ENCODE measurements at regions not wholly inside any gene's neighbourhood (a gene's known extent, or its start where the extent isn't known, plus 50 kb on each side); places are given as distances from the start of the nearest gene placed in this dataset.

DNA sequence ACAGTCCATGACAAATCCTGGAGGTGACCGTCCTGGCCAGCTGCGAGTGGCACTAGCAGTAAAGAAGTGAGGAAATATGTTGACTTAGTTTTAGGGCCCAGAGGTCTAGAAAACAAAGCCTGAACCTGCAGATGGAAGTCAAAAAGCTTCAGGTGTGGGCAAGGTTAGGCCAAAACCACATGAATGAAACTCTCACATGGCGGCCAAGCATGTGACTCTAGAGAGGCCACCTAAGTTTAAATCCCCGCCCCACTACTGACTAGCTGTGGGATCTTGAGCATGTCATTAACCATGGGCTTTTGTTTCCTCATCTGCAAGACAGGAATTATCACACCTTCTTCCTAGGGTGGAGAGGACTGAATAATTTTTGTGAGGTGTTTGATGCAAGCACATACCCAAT is 148.2 kb upstream of the DAB1 start:
- TF ChIP-seq, protein P1, sequence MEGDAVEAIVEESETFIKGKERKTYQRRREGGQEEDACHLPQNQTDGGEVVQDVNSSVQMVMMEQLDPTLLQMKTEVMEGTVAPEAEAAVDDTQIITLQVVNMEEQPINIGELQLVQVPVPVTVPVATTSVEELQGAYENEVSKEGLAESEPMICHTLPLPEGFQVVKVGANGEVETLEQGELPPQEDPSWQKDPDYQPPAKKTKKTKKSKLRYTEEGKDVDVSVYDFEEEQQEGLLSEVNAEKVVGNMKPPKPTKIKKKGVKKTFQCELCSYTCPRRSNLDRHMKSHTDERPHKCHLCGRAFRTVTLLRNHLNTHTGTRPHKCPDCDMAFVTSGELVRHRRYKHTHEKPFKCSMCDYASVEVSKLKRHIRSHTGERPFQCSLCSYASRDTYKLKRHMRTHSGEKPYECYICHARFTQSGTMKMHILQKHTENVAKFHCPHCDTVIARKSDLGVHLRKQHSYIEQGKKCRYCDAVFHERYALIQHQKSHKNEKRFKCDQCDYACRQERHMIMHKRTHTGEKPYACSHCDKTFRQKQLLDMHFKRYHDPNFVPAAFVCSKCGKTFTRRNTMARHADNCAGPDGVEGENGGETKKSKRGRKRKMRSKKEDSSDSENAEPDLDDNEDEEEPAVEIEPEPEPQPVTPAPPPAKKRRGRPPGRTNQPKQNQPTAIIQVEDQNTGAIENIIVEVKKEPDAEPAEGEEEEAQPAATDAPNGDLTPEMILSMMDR (conservative IDR thresholded peaks at IDR 0.05): no peak
- no peak for TF ChIP-seq EZH2 (IDR thresholded peaks at IDR 0.05; ENCODE audit: low read depth)

Measured in PC-9 (cell line).